GM12801 (cell line): ENCODE measurements at regions not wholly inside any gene's neighbourhood (a gene's known extent, or its start where the extent isn't known, plus 50 kb on each side); places are given as distances from the start of the nearest gene placed in this dataset.

Source experiments
- TF ChIP-seq, protein P1 (sequence below): IDR thresholded peaks from one replicate; pipeline ENCODE4 v1.5.1; 2011; ENCODE audit warnings: control low read depth; ENCODE audit not compliant: insufficient read length; ENCODE audit errors: extremely low read depth

GRCh38 chr1:88275259-88275862 lies 408.7 kb upstream of the PKN2 start:
- TF ChIP-seq, protein P1, sequence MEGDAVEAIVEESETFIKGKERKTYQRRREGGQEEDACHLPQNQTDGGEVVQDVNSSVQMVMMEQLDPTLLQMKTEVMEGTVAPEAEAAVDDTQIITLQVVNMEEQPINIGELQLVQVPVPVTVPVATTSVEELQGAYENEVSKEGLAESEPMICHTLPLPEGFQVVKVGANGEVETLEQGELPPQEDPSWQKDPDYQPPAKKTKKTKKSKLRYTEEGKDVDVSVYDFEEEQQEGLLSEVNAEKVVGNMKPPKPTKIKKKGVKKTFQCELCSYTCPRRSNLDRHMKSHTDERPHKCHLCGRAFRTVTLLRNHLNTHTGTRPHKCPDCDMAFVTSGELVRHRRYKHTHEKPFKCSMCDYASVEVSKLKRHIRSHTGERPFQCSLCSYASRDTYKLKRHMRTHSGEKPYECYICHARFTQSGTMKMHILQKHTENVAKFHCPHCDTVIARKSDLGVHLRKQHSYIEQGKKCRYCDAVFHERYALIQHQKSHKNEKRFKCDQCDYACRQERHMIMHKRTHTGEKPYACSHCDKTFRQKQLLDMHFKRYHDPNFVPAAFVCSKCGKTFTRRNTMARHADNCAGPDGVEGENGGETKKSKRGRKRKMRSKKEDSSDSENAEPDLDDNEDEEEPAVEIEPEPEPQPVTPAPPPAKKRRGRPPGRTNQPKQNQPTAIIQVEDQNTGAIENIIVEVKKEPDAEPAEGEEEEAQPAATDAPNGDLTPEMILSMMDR: no peak

GRCh38 chr1:88276163-88276562 lies 407.9 kb upstream of the PKN2 start:
- TF ChIP-seq, protein P1: no peak

DNA sequence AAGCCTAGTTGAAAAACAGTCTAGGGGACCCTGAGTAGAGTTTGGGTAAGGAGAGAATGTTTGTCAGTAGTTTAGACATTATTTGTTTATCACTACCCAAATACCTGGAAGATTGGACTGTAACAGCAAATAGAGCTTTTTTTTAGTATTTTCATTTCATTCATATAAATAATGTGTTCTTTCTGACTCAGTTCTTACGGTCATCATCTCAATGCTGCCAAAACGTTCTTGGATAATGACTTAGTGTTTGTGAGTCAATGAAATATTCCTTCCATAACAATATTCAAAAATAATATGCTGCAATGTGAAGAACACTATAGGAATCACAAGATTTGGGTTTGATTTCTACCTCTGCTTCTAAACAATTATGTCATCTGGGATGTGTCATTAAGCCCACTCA lies 400.0 kb upstream of the PKN2 start:
- TF ChIP-seq, protein P1: no peak

DNA sequence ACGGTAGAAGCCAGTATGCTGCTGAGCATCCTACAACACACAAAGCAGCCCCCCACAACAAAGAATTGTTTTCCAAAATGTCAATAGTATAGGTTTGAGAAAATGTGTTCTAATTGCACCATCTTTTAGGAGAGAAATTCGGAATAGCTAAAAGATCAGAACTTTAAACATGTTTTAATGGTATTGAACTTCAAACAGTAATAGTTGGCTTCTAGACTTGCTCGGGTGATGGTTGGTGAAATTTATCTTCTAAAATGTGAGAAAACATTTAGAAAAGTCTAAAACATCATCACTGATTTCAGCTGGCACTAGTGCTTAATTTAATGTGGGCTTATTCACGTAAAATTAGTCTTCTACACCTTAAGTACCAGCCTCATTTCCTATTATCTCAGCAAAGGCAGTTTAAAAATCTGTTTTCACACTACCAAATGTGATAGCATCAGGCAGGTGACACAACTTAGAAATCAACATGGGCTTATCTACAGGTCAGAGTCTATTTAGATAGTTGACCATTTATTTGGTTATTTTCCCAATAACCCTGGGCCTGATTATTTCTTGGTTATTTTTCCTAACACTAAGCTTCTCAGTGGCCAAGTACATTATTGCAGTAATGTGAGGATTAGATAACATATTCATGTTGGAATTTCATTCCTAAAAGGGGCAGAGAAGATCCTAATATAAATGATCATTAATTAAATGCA lies 399.3 kb upstream of the PKN2 start:
- TF ChIP-seq, protein P1: no peak

DNA sequence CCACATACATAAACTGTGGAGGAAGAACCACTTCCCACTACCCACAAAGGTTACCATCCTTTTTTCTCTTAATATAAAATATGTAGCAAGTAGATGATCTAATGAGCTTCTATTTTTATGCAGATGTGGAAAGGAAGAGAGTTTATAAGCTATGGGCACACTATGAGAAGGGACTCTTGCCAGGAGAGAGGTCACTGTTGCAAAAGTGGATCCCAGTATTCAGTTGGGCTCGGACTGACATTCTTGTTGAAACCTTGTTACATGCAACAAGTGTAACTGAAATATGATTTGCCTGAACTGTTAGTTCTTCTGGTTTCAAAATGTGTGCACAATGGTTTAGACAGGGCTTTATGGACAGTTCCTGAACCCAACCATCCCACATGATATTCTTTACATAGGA lies 397.4 kb upstream of the PKN2 start:
- TF ChIP-seq, protein P1: no peak

GRCh38 chr1:88288571-88288970 lies 395.5 kb upstream of the PKN2 start:
- TF ChIP-seq, protein P1: no peak

GRCh38 chr1:88289401-88290102 lies 394.5 kb upstream of the PKN2 start:
- TF ChIP-seq, protein P1: no peak
